ENCODE measurements at regions not wholly inside any gene's neighbourhood (a gene's known extent, or its start where the extent isn't known, plus 50 kb on each side); places are given as distances from the start of the nearest gene placed in this dataset.
A peak's percentile ranks its signal among the peaks of the same experiment; 100 is the strongest.
"Not testable (repeated sequence)": the region's sequence is repeated elsewhere in the genome, so short reads cannot be mapped to it uniquely, and the experiment has no call there.

- no peak for DNase-seq
Measured at GRCh38 chr4:149987330-149988086, 90.7 kb upstream of the DCLK2 start.

- DNase-seq = no peak
Measured at GRCh38 chr4:149988087-149988410, 90.2 kb upstream of the DCLK2 start.

- no peak for DNase-seq
Measured at GRCh38 chr4:149993030-149993429, 85.2 kb upstream of the DCLK2 start.

GRCh38 chr4:149995134-149995756, 83.0 kb upstream of the DCLK2 start:
- DNase-seq = no peak

GRCh38 chr4:149997881-149998421, 80.3 kb upstream of the DCLK2 start:
- DNase-seq = no peak

GRCh38 chr4:149999485-150000074, 78.7 kb upstream of the DCLK2 start:
- peak; percentile 56 for DNase-seq

- no peak for DNase-seq
Measured at GRCh38 chr4:150001815-150002214, 76.4 kb upstream of the DCLK2 start.

- DNase-seq = no peak
Measured at GRCh38 chr4:150002561-150002960, 75.7 kb upstream of the DCLK2 start.

- DNase-seq = no peak
Measured at GRCh38 chr4:150004481-150004880, 73.8 kb upstream of the DCLK2 start.

GRCh38 chr4:150005537-150005936, 72.7 kb upstream of the DCLK2 start:
- no peak for DNase-seq

GRCh38 chr4:150006197-150006596, 72.0 kb upstream of the DCLK2 start:
- DNase-seq = no peak

- DNase-seq = no peak
Measured at GRCh38 chr4:150007512-150007911, 70.7 kb upstream of the DCLK2 start.

- DNase-seq = no peak
Measured at GRCh38 chr4:150008546-150008945, 69.7 kb upstream of the DCLK2 start.

- no peak for DNase-seq
Measured at GRCh38 chr4:150009533-150009932, 68.7 kb upstream of the DCLK2 start.

- peak; percentile 62 for DNase-seq
Measured at GRCh38 chr4:150010525-150011126, 67.6 kb upstream of the DCLK2 start.

GRCh38 chr4:150012851-150013360, 65.3 kb upstream of the DCLK2 start:
- DNase-seq = no peak

- not testable (repeated sequence) for DNase-seq
Measured at GRCh38 chr4:150015910-150016309, 62.3 kb upstream of the DCLK2 start.

GRCh38 chr4:150016621-150017020, 61.6 kb upstream of the DCLK2 start:
- not testable (repeated sequence) for DNase-seq

- DNase-seq = no peak
Measured at GRCh38 chr4:150018257-150018656, 60.0 kb upstream of the DCLK2 start.

- no peak for DNase-seq
Measured at GRCh38 chr4:150021483-150021882, 56.8 kb upstream of the DCLK2 start.

GRCh38 chr4:150023489-150023888, 54.8 kb upstream of the DCLK2 start:
- no peak for DNase-seq

GRCh38 chr4:150026987-150027386, 51.3 kb upstream of the DCLK2 start:
- not testable (repeated sequence) for DNase-seq
